ENCODE measurements at regions not wholly inside any gene's neighbourhood (a gene's known extent, or its start where the extent isn't known, plus 50 kb on each side); places are given as distances from the start of the nearest gene placed in this dataset.

DNA sequence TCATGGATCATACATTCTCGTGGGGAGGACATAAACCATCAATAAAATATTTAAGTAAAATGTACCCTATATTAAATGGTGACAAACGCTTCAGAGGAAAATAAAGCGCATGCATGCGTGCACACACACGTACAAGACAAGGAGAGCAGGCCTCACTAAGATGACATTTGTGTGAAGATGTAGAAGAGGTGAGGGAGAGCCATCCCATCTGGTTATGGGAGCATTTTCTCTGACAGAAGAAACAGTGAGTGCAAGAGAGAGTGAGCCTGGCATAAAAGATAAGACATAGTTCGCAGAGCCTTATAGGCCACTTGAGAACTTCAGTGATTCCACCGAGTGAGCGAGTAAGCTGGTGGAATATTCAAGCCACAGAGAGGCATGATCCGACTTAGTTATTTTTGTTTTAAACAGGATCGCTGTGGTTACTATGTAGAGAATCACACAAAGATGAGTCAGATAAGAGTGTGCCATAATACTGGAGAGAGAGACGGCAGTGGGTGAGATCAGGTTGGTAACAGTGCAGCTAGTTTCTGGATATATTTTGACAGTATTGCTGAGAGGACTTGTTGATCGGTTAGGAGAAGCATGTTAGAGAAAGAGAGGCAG lies 624.2 kb downstream of the PLPP3 start:
- in situ Hi-C loops (cut with MboI; ENCODE audit: low sequenced_read_pairs, unreplicated experiment), result no loop called here
- no peak for DNase-seq (ENCODE audit: low spot score)
- TF ChIP-seq CTCF (IDR thresholded peaks at IDR 0.05; ENCODE audit: borderline replicate concordance, control extremely low read depth, extremely low read depth, insufficient read depth, missing control alignments), result no peak

DNA sequence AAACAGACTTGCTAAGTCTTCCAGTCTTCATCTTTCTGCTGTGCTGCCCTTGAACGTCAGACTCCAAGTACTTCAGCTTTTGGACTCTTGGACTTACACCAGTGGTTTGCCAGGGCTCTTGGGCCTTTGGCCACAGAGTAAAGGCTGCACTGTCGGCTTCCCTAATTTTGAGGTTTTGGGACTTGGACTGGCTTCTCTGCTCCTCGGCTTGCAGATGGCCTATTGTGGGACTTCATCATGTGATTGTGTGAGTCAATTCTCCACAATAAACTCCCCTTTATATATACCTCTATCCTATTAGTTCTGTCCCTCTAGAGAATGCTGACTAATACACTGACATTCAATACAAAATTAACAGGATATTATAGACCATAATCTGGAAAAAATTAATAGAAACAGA lies 628.1 kb downstream of the PLPP3 start:
- no peak for DNase-seq (ENCODE audit: low spot score)
- in situ Hi-C loops (cut with MboI; ENCODE audit: low sequenced_read_pairs, unreplicated experiment), result no loop called here
- TF ChIP-seq CTCF (IDR thresholded peaks at IDR 0.05; ENCODE audit: borderline replicate concordance, control extremely low read depth, extremely low read depth, insufficient read depth, missing control alignments), result no peak

GRCh38 chr1:55947446-55947845 lies 631.9 kb downstream of the PLPP3 start:
- TF ChIP-seq CTCF (IDR thresholded peaks at IDR 0.05; ENCODE audit: borderline replicate concordance, control extremely low read depth, extremely low read depth, insufficient read depth, missing control alignments), result no peak
- in situ Hi-C loops (cut with MboI; ENCODE audit: low sequenced_read_pairs, unreplicated experiment), result no loop called here
- DNase-seq (ENCODE audit: low spot score), result no peak

DNA sequence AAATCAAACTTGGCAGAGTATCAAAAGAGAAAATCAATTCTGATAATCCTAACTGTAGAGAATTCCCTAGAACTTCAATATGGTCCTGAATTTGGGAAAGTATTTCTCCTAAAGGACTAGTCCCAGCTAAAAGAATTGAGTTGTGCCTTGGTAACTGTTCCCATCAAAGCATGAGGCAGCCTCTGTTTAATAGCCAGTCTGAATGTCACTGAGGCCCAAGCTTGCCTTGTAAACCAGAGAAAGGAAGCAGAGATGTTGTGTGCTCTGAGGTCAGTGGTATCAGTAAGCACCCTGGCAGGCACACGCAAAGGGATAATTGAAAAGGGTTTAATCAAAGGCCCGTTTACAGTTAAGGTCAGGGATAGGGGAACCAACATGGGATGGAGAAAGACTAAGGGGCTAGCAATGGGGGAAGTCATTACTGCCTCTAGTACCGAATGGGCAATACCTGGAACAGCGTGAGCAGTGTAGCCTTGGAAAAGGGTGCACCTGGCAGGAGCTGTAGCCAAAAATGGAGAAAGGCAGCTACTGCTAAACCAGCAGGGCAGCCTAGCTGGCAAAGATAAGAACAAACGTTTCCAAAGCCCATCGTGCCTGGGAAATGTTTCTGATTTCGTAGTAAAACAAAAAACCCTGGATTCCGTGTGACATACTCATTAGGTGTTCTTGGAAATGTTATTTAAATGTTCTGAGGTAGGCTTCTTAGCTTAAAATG lies 635.5 kb downstream of the PLPP3 start:
- TF ChIP-seq CTCF (IDR thresholded peaks at IDR 0.05; ENCODE audit: borderline replicate concordance, control extremely low read depth, extremely low read depth, insufficient read depth, missing control alignments), result no peak
- no peak for DNase-seq (ENCODE audit: low spot score)
- in situ Hi-C loops (cut with MboI; ENCODE audit: low sequenced_read_pairs, unreplicated experiment), result no loop called here

- in situ Hi-C loops (cut with MboI; ENCODE audit: low sequenced_read_pairs, unreplicated experiment), result no loop called here
- no peak for DNase-seq (ENCODE audit: low spot score)
- no peak for TF ChIP-seq CTCF (IDR thresholded peaks at IDR 0.05; ENCODE audit: borderline replicate concordance, control extremely low read depth, extremely low read depth, insufficient read depth, missing control alignments)
Measured at GRCh38 chr1:55943012-55943411, 636.4 kb downstream of the PLPP3 start.

DNA sequence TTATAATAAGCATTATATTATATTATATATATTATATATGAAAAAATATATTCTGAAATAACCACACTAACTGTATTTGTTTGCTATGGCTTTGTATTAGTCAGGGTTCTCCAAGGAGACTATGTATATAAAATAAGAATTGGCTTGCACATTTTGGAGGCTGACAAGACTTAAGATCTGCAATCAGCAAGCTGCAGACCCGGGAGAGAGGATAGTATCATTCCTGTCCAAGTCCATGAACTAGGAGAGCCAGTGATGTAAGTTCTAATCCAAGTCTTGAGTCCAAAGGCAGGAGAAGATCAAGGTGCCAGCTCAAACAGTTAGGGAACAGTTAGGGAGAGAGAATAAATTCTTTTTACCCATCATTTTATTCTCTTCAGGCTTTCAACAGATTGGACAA lies 639.5 kb downstream of the PLPP3 start:
- no peak for TF ChIP-seq CTCF (IDR thresholded peaks at IDR 0.05; ENCODE audit: borderline replicate concordance, control extremely low read depth, extremely low read depth, insufficient read depth, missing control alignments)
- in situ Hi-C loops (cut with MboI; ENCODE audit: low sequenced_read_pairs, unreplicated experiment), result no loop called here
- DNase-seq (ENCODE audit: low spot score), result no peak

All from GM13976 (cell line).